ENCODE measurements at regions not wholly inside any gene's neighbourhood (a gene's known extent, or its start where the extent isn't known, plus 50 kb on each side); places are given as distances from the start of the nearest gene placed in this dataset.

- no peaks in the 10 kb centered on the region for H3K9me3 ChIP-seq (ENCODE audit: control insufficient read depth in 4 of 4, low read length in 3 of 4)
- TF ChIP-seq ZBTB33 (IDR thresholded peaks at IDR 0.05) = no peak
- no peak for TF ChIP-seq GABPA (IDR thresholded peaks at IDR 0.05 in 1 of 2, conservative IDR thresholded peaks at IDR 0.05 in 1 of 2)
- no peak overlapping the region for H3K4me3 ChIP-seq (ENCODE audit: low read depth in 1 of 3, low read length in 3 of 3)
- no peaks in the 10 kb centered on the region for H3K27me3 ChIP-seq (ENCODE audit: control insufficient read depth in 4 of 4, insufficient read depth in 4 of 4, low read length in 3 of 4)
- no peak overlapping the region for H3K9ac ChIP-seq (ENCODE audit: low read depth in 1 of 2, low read length in 2 of 2)
- DNase-seq (ENCODE audit: low spot score) = no peak
- no peaks in the 10 kb centered on the region for H3K36me3 ChIP-seq (ENCODE audit: control insufficient read depth in 4 of 4, insufficient read depth in 3 of 4, low read depth in 1 of 4, low read length in 3 of 4)
- no peaks in the 10 kb centered on the region for H3K4me1 ChIP-seq (ENCODE audit: control insufficient read depth in 4 of 4, insufficient read depth in 4 of 4, low read length in 3 of 4)
- H3K27ac ChIP-seq (ENCODE audit: low read depth in 1 of 2, low read length in 2 of 2) = no peak overlapping the region
These were observed 256.1 kb downstream of the TBX18 start for GRCh38 chr6:84508334-84508733.

GRCh38 chr6:84504025-84504424, 260.4 kb downstream of the TBX18 start:
- 91% methylated on average over 2 of the region's 2 CpGs for WGBS

More at GRCh38 chr6:84504025-84504424, 260.4 kb downstream of the TBX18 start:
- DNase-seq (ENCODE audit: low spot score) = no peak
- Histone ChIP-seq H3K4me1 (ENCODE audit: control insufficient read depth in 4 of 4, insufficient read depth in 4 of 4, low read length in 3 of 4) (no peaks in the 10 kb centered on the region), H3K27me3 (ENCODE audit: control insufficient read depth in 4 of 4, insufficient read depth in 4 of 4, low read length in 3 of 4) (no peaks in the 10 kb centered on the region), H3K9ac (ENCODE audit: low read depth in 1 of 2, low read length in 2 of 2) (no peak overlapping the region), H3K27ac (ENCODE audit: low read depth in 1 of 2, low read length in 2 of 2) (no peak overlapping the region), H3K9me3 (ENCODE audit: control insufficient read depth in 4 of 4, low read length in 3 of 4) (no peaks in the 10 kb centered on the region), H3K36me3 (ENCODE audit: control insufficient read depth in 4 of 4, insufficient read depth in 3 of 4, low read depth in 1 of 4, low read length in 3 of 4) (no peaks in the 10 kb centered on the region), H3K4me3 (ENCODE audit: low read depth in 1 of 3, low read length in 3 of 3) (no peak overlapping the region)
- TF ChIP-seq FOXA1 (IDR thresholded peaks at IDR 0.05) (no peak), GABPA (IDR thresholded peaks at IDR 0.05 in 1 of 2, conservative IDR thresholded peaks at IDR 0.05 in 1 of 2) (no peak), RAD21 (IDR thresholded peaks at IDR 0.05) (no peak), HNF4A (conservative IDR thresholded peaks at IDR 0.05) (no peak), MAX (IDR thresholded peaks at IDR 0.05) (no peak), REST (IDR thresholded peaks at IDR 0.05) (no peak), TAF1 (conservative IDR thresholded peaks at IDR 0.05) (no peak), CTCF (IDR thresholded peaks at IDR 0.05; ENCODE audit: low read depth, low read length, missing input control) (no peak), FOXA2 (IDR thresholded peaks at IDR 0.05) (no peak), YY1 (IDR thresholded peaks at IDR 0.05) (no peak), HNF4G (IDR thresholded peaks at IDR 0.05) (no peak), JUND (IDR thresholded peaks at IDR 0.05) (no peak)

All from liver (tissue), 8 donors.